HT1080 (cell line): ENCODE measurements at regions not wholly inside any gene's neighbourhood (a gene's known extent, or its start where the extent isn't known, plus 50 kb on each side); places are given as distances from the start of the nearest gene placed in this dataset.

ENCODE experiments used
- DNase-seq: peaks from one replicate; pipeline ENCODE4 v3.0.0-alpha.2; 2015; ENCODE audit warnings: low read depth

GRCh38 chr3:176969066-176969465 is 228.2 kb downstream of the TBL1XR1 start:
- DNase-seq: no peak

- DNase-seq: no peak
These were observed 228.7 kb downstream of the TBL1XR1 start for GRCh38 chr3:176968631-176969030.

GRCh38 chr3:176967522-176967921 is 229.8 kb downstream of the TBL1XR1 start:
- DNase-seq: peak; percentile 17

GRCh38 chr3:176964661-176965060 is 232.6 kb downstream of the TBL1XR1 start:
- DNase-seq: peak; percentile 28

GRCh38 chr3:176961916-176962315 is 235.4 kb downstream of the TBL1XR1 start:
- peak; percentile 38 for DNase-seq

GRCh38 chr3:176959867-176960266 is 237.4 kb downstream of the TBL1XR1 start:
- DNase-seq: no peak

GRCh38 chr3:176958560-176958959 is 238.7 kb downstream of the TBL1XR1 start:
- DNase-seq: no peak

- no peak for DNase-seq
These were observed 242.8 kb downstream of the TBL1XR1 start for GRCh38 chr3:176954517-176954916.

GRCh38 chr3:176953106-176954060 is 243.9 kb downstream of the TBL1XR1 start:
- no peak for DNase-seq

- DNase-seq: no peak
These were observed 245.5 kb downstream of the TBL1XR1 start for GRCh38 chr3:176951586-176952292.

- no peak for DNase-seq
These were observed 246.1 kb downstream of the TBL1XR1 start for GRCh38 chr3:176951144-176951543.

GRCh38 chr3:176950743-176951142 is 246.5 kb downstream of the TBL1XR1 start:
- peak; percentile 89 for DNase-seq

GRCh38 chr3:176948151-176948550 is 249.1 kb downstream of the TBL1XR1 start:
- no peak for DNase-seq

- no peak for DNase-seq
These were observed 251.1 kb downstream of the TBL1XR1 start for GRCh38 chr3:176946202-176946601.

GRCh38 chr3:176942305-176942704 is 255.0 kb downstream of the TBL1XR1 start:
- no peak for DNase-seq

- no peak for DNase-seq
These were observed 255.6 kb downstream of the TBL1XR1 start for GRCh38 chr3:176941689-176942088.

- peak; percentile 80 for DNase-seq
These were observed 258.1 kb downstream of the TBL1XR1 start for GRCh38 chr3:176939022-176939817.

- DNase-seq: no peak
These were observed 259.3 kb downstream of the TBL1XR1 start for GRCh38 chr3:176937994-176938393.

GRCh38 chr3:176937541-176937940 is 259.7 kb downstream of the TBL1XR1 start:
- no peak for DNase-seq

- DNase-seq: no peak
These were observed 261.9 kb downstream of the TBL1XR1 start for GRCh38 chr3:176935194-176935888.

GRCh38 chr3:176934698-176935097 is 262.6 kb downstream of the TBL1XR1 start:
- DNase-seq: no peak
